Natural killer cell treated with Interleukin-12 subunit alpha and Interleukin-12 subunit beta and Interleukin-15 and Interleukin-18, amount 100 ng/mL, for 72 hours (primary cell): ENCODE measurements at regions not wholly inside any gene's neighbourhood (a gene's known extent, or its start where the extent isn't known, plus 50 kb on each side); places are given as distances from the start of the nearest gene placed in this dataset.
"Not testable (repeated sequence)": the region's sequence is repeated elsewhere in the genome, so short reads cannot be mapped to it uniquely, and the experiment has no call there.

Experiments used
- ATAC-seq, 2 donors: fragments of 150-1000 bp; cut with Tn5 transposase in 1 of 2; sonication (Bioruptor Pico), chemical (Tn5 transposase) in 1 of 2; 2 replicates each; pipeline ENCODE4 v1.10.0; 2021
- DNase-seq: peaks from one replicate; pipeline ENCODE4 v3.0.0; 2022; ENCODE audit warnings: low spot score
- H3K27ac Mint-ChIP-seq, 2 donors: 1 replicate in 1 of 2; 2 replicates in 1 of 2; pipeline ENCODE4 v1.8.0; 2022; ENCODE audit warnings: mixed read lengths in 2 of 2, mild to moderate bottlenecking in 1 of 2, moderate library complexity in 1 of 2
- H3K27me3 Mint-ChIP-seq, 2 donors: 1 replicate in 1 of 2; 2 replicates in 1 of 2; pipeline ENCODE4 v1.8.0; 2022; ENCODE audit warnings: mixed read lengths in 2 of 2
- H3K36me3 Mint-ChIP-seq: one replicate; pipeline ENCODE4 v1.8.0; 2022; ENCODE audit warnings: mixed read lengths
- H3K4me1 Mint-ChIP-seq, 2 donors: 1 replicate in 1 of 2; 2 replicates in 1 of 2; pipeline ENCODE4 v1.8.0; 2022; ENCODE audit warnings: low read depth in 2 of 2, mixed read lengths in 2 of 2, mild to moderate bottlenecking in 1 of 2
- H3K4me3 Mint-ChIP-seq: one replicate; pipeline ENCODE4 v1.8.0; 2022; ENCODE audit warnings: mixed read lengths
- H3K9me3 Mint-ChIP-seq: 2 replicates; pipeline ENCODE4 v1.8.0; 2022; ENCODE audit warnings: mixed read lengths

DNA sequence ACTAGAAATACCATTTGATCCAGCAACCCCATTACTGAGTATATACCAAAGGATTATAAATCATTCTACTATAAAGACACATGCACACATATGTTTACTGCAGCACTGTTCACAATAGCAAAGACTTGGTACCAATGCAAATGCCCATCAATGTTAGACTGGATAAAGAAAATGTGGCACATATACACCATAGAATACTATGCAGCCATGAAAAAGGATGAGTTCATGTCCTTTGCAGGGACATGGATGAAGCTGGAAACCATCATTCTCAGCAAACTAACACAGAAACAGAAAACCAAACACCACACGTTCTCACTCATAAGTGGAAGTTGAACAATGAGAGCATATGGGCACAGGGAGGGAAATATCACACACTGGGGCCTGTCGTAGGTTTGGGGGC, 106.0 kb downstream of the SPATA18 start:
- not testable (repeated sequence) for H3K27ac Mint-ChIP-seq, H3K27me3 Mint-ChIP-seq, H3K4me1 Mint-ChIP-seq, ATAC-seq, H3K4me3 Mint-ChIP-seq, DNase-seq, H3K36me3 Mint-ChIP-seq
- peaks cover 21% of the 10 kb centered on the region for H3K9me3 Mint-ChIP-seq

DNA sequence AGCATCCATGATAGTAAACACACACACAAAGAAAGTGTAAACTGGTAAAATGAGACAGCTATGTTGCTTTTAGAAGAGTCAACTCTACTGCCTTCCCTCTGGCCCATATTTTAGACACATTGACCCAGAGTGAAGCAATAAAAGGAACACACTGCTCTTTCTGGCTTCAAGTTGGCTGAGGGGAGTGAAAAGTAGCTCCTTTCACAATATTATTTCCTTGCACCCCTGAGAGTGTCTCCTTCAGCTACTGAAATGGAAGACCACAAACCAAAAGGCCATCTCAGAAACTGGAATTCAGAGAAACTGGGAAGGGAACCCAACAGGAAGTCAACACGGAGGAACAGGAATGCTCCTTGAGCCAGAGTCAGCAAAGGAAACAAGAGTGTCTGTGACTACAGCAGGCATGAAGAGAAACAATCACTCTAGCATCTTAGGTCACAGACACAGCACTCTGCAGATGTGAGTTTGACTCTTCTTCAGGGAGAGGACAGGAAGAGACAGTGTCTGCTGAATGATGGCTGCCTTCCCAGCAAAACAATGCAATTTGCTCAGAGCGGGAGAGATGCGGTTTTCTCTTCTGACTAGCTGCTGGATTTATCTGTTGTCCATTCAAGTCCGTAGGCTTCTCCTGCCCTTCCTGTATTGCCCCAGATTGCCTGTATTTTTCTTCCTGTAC, 106.7 kb downstream of the SPATA18 start:
- Mint-ChIP-seq H3K4me1 (no peaks in the 10 kb centered on the region), H3K36me3 (no peaks in the 10 kb centered on the region), H3K9me3 (peaks cover 25% of the 10 kb centered on the region), H3K27ac (no peak overlapping the region), H3K27me3 (no peaks in the 10 kb centered on the region), H3K4me3 (no peak overlapping the region)
- ATAC-seq = no peak
- DNase-seq = no peak

- Mint-ChIP-seq H3K27me3 (no peaks in the 10 kb centered on the region), H3K4me1 (no peaks in the 10 kb centered on the region), H3K27ac (no peak overlapping the region), H3K36me3 (no peaks in the 10 kb centered on the region), H3K9me3 (peaks cover 15% of the 10 kb centered on the region), H3K4me3 (no peak overlapping the region)
- ATAC-seq (no peak), DNase-seq (no peak)
Observed at GRCh38 chr4:52160859-52161258, 109.8 kb downstream of the SPATA18 start.

- Mint-ChIP-seq H3K27me3 (no peaks in the 10 kb centered on the region), H3K27ac (no peak overlapping the region), H3K4me1 (no peaks in the 10 kb centered on the region), H3K4me3 (no peak overlapping the region), H3K36me3 (peaks cover 3% of the 10 kb centered on the region), H3K9me3 (peaks cover 27% of the 10 kb centered on the region)
- no peak for ATAC-seq
- no peak for DNase-seq
Observed at GRCh38 chr4:52164116-52164515, 113.0 kb downstream of the SPATA18 start.

GRCh38 chr4:52172166-52172565, 121.1 kb downstream of the SPATA18 start:
- H3K27ac Mint-ChIP-seq = no peak overlapping the region

GRCh38 chr4:52173470-52174045, 122.5 kb downstream of the SPATA18 start:
- H3K36me3 Mint-ChIP-seq = peaks cover 4% of the 10 kb centered on the region

More at GRCh38 chr4:52172166-52172565, 121.1 kb downstream of the SPATA18 start:
- no peak for DNase-seq
- no peaks in the 10 kb centered on the region for H3K27me3 Mint-ChIP-seq
- peaks cover 4% of the 10 kb centered on the region for H3K36me3 Mint-ChIP-seq
- H3K4me3 Mint-ChIP-seq = no peak overlapping the region
- no peaks in the 10 kb centered on the region for H3K4me1 Mint-ChIP-seq
- no peak for ATAC-seq
- H3K9me3 Mint-ChIP-seq = peaks cover 20% of the 10 kb centered on the region

GRCh38 chr4:52187603-52188002, 136.5 kb downstream of the SPATA18 start:
- no peak overlapping the region for H3K27ac Mint-ChIP-seq
- ATAC-seq = no peak

More at GRCh38 chr4:52173470-52174045, 122.5 kb downstream of the SPATA18 start:
- Mint-ChIP-seq H3K4me1 (no peaks in the 10 kb centered on the region), H3K9me3 (peaks cover 16% of the 10 kb centered on the region), H3K4me3 (no peak overlapping the region), H3K27ac (no peak overlapping the region), H3K27me3 (no peaks in the 10 kb centered on the region)
- ATAC-seq (no peak), DNase-seq (no peak)

GRCh38 chr4:52192001-52192400, 140.9 kb downstream of the SPATA18 start:
- H3K27ac Mint-ChIP-seq = no peak overlapping the region
- H3K36me3 Mint-ChIP-seq = no peaks in the 10 kb centered on the region
- H3K4me1 Mint-ChIP-seq = no peaks in the 10 kb centered on the region
- H3K4me3 Mint-ChIP-seq = no peak overlapping the region
- H3K27me3 Mint-ChIP-seq = no peaks in the 10 kb centered on the region
- H3K9me3 Mint-ChIP-seq = peaks cover 9% of the 10 kb centered on the region
- ATAC-seq (no peak), DNase-seq (no peak)

More at GRCh38 chr4:52187603-52188002, 136.5 kb downstream of the SPATA18 start:
- Mint-ChIP-seq H3K9me3 (peaks cover 8% of the 10 kb centered on the region), H3K4me1 (no peaks in the 10 kb centered on the region), H3K36me3 (no peaks in the 10 kb centered on the region), H3K4me3 (no peak overlapping the region), H3K27me3 (no peaks in the 10 kb centered on the region)
- DNase-seq = no peak

DNA sequence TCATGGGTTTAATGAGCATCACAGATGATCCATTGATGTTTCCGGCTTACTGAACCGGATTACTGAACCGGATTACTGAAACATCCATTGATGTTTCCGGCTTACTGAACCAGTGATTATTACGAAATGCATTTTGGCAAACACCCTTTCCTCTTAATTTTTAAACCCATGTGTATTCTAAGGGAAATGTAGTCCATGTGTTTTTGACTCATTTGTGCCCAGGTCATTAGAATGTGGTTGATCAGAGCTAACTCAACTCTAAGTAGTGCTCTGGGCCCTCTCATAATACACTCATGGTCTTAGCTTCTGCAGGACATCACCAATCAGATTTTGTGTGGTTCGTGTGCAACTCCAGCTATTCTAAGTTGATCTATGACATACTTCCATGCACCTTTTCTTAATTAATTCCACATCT, 141.6 kb downstream of the SPATA18 start:
- H3K36me3 Mint-ChIP-seq = no peaks in the 10 kb centered on the region
- H3K4me3 Mint-ChIP-seq = no peak overlapping the region
- peaks cover 6% of the 10 kb centered on the region for H3K9me3 Mint-ChIP-seq
- H3K27me3 Mint-ChIP-seq = no peaks in the 10 kb centered on the region
- H3K4me1 Mint-ChIP-seq = no peaks in the 10 kb centered on the region
- DNase-seq (no peak), ATAC-seq (no peak)
- H3K27ac Mint-ChIP-seq = no peak overlapping the region

DNA sequence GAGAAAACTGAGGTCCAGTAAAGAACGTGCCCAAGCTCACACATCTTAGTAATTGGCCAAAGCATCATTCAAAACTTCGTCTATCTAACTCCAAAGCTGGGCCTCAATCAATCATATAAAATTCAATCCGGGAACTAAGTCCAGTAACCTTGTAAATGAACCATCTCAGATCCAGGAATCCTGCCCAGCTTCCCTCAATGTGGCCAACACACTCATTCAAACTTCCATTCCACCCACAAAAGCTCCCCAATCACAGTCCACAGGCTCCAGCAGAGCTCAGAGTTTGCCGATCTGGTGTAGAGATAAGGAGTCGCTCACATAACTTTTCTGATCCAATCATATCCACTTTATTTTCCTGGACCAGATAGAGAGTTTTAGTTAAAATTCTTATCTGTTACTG, 144.8 kb downstream of the SPATA18 start:
- H3K36me3 Mint-ChIP-seq = no peaks in the 10 kb centered on the region
- H3K4me3 Mint-ChIP-seq = no peak overlapping the region
- H3K27ac Mint-ChIP-seq = no peak overlapping the region
- DNase-seq (no peak), ATAC-seq (no peak)
- H3K27me3 Mint-ChIP-seq = no peaks in the 10 kb centered on the region
- no peaks in the 10 kb centered on the region for H3K4me1 Mint-ChIP-seq
- H3K9me3 Mint-ChIP-seq = peaks cover 10% of the 10 kb centered on the region

- Mint-ChIP-seq H3K4me3 (no peak overlapping the region), H3K27ac (no peak overlapping the region), H3K4me1 (no peaks in the 10 kb centered on the region), H3K27me3 (no peaks in the 10 kb centered on the region), H3K36me3 (no peaks in the 10 kb centered on the region), H3K9me3 (peaks cover 10% of the 10 kb centered on the region)
- DNase-seq = no peak
- ATAC-seq = no peak
Observed at GRCh38 chr4:52196606-52197130, 145.6 kb downstream of the SPATA18 start.

GRCh38 chr4:52197306-52197705, 146.2 kb downstream of the SPATA18 start:
- DNase-seq (no peak), ATAC-seq (no peak)
- H3K9me3 Mint-ChIP-seq = peaks cover 10% of the 10 kb centered on the region
- no peaks in the 10 kb centered on the region for H3K27me3 Mint-ChIP-seq
- H3K4me1 Mint-ChIP-seq = no peaks in the 10 kb centered on the region
- H3K27ac Mint-ChIP-seq = no peak overlapping the region
- H3K4me3 Mint-ChIP-seq = no peak overlapping the region
- H3K36me3 Mint-ChIP-seq = no peaks in the 10 kb centered on the region

GRCh38 chr4:52198294-52198693, 147.2 kb downstream of the SPATA18 start:
- ATAC-seq (no peak), DNase-seq (no peak)
- no peak overlapping the region for H3K4me3 Mint-ChIP-seq
- peaks cover 10% of the 10 kb centered on the region for H3K9me3 Mint-ChIP-seq
- H3K27me3 Mint-ChIP-seq = no peaks in the 10 kb centered on the region
- H3K4me1 Mint-ChIP-seq = no peaks in the 10 kb centered on the region
- H3K36me3 Mint-ChIP-seq = no peaks in the 10 kb centered on the region
- no peak overlapping the region for H3K27ac Mint-ChIP-seq

GRCh38 chr4:52199574-52200338, 148.7 kb downstream of the SPATA18 start:
- Mint-ChIP-seq H3K27ac (no peak overlapping the region), H3K27me3 (no peaks in the 10 kb centered on the region), H3K4me3 (no peak overlapping the region), H3K36me3 (no peaks in the 10 kb centered on the region), H3K4me1 (no peaks in the 10 kb centered on the region), H3K9me3 (peaks cover 14% of the 10 kb centered on the region)
- ATAC-seq (no peak), DNase-seq (no peak)
